Tibial nerve (tissue), 3 donors: ENCODE measurements at regions not wholly inside any gene's neighbourhood (a gene's known extent, or its start where the extent isn't known, plus 50 kb on each side); places are given as distances from the start of the nearest gene placed in this dataset.
A peak's percentile ranks its signal among the peaks of the same experiment; 100 is the strongest.

Source experiments
- CTCF ChIP-seq, 5 experiments: fragments of 200-600 bp in 3 of 5; fragments of 450-650 bp in 2 of 5; sonication (generic) in 3 of 5; IDR thresholded peaks; one replicate each; pipeline ENCODE4 v1.5.1; 2016 to 2019; ENCODE audit warnings: antibody characterized with exemption in 5 of 5, mild to moderate bottlenecking in 3 of 5, moderate library complexity in 2 of 5
- POLR2A ChIP-seq, 2 donors: fragments of 450-650 bp; IDR thresholded peaks; one replicate each; pipeline ENCODE4 v1.6.1; 2017; ENCODE audit warnings: antibody characterized with exemption in 2 of 2, mild to moderate bottlenecking in 2 of 2, moderate library complexity in 2 of 2

GRCh38 chr18:6521803-6522418 is 107.2 kb upstream of the L3MBTL4 start:
- TF ChIP-seq POLR2A (IDR thresholded peaks at IDR 0.05) (no peak), CTCF (IDR thresholded peaks at IDR 0.05) (peak in 3 of 5 experiments; percentile 20 to 39 (median 31))
